ENCODE measurements at regions not wholly inside any gene's neighbourhood (a gene's known extent, or its start where the extent isn't known, plus 50 kb on each side); places are given as distances from the start of the nearest gene placed in this dataset.

- TF ChIP-seq CTCF (IDR thresholded peaks at IDR 0.05) = no peak
- no peak for TF ChIP-seq CHD2 (IDR thresholded peaks at IDR 0.05; ENCODE audit: low read length, partially characterized antibody)
These were observed 253.7 kb downstream of the GRIN2B start (continued) for GRCh38 chr12:13727707-13728195.

GRCh38 chr12:13725049-13725448 is 256.4 kb downstream of the GRIN2B start:
- Histone ChIP-seq H3K9me3 (no peaks in the 10 kb centered on the region), H3K4me1 (ENCODE audit: control insufficient read depth in 1 of 2, insufficient read depth in 2 of 2, low read depth in 1 of 2, low read length in 1 of 2) (no peaks in the 10 kb centered on the region), H3F3A (replicated peaks; ENCODE audit: insufficient read depth) (no peaks in the 10 kb centered on the region), H3K9ac (no peak overlapping the region), H3K9me2 (no peaks in the 10 kb centered on the region), H4K20me1 (ENCODE audit: insufficient read depth) (no peaks in the 10 kb centered on the region), H3K27ac (ENCODE audit: low read depth in 2 of 2, low read length in 1 of 2) (no peak overlapping the region), H3K79me2 (ENCODE audit: insufficient read depth) (no peaks in the 10 kb centered on the region), H3K36me3 (replicated peaks in 1 of 2; ENCODE audit: control insufficient read depth in 1 of 2, insufficient read depth in 2 of 2, low read length in 1 of 2) (no peaks in the 10 kb centered on the region), H3K4me3 (ENCODE audit: low read depth in 2 of 2, low read length in 1 of 2) (no peak overlapping the region), H3K4me2 (no peak overlapping the region), H2AFZ (ENCODE audit: low read depth) (no peak overlapping the region), H3K27me3 (ENCODE audit: insufficient read depth) (no peaks in the 10 kb centered on the region)
- DNase-seq = no peak
- POLR2A ChIA-PET = no interaction called here
- TF ChIP-seq JUND (IDR thresholded peaks at IDR 0.05) (no peak), MAX (IDR thresholded peaks at IDR 0.05; ENCODE audit: low read depth) (no peak), FOXJ3 (CRISPR knock-in tag; IDR thresholded peaks at IDR 0.05) (no peak), MXI1 (IDR thresholded peaks at IDR 0.05; ENCODE audit: low read depth, low read length) (no peak), FOXM1 (IDR thresholded peaks at IDR 0.05; ENCODE audit: low read depth) (no peak), TAF1 (IDR thresholded peaks at IDR 0.05; ENCODE audit: borderline replicate concordance, low read depth, low read length) (no peak), CTCF (IDR thresholded peaks at IDR 0.05) (no peak), USF2 (IDR thresholded peaks at IDR 0.05; ENCODE audit: borderline replicate concordance, low read depth, low read length) (no peak), POLR2AphosphoS5 (IDR thresholded peaks at IDR 0.05; ENCODE audit: low read depth, low read length) (no peak), GATA2 (CRISPR knock-in tag; IDR thresholded peaks at IDR 0.05) (no peak), RAD21 (IDR thresholded peaks at IDR 0.05; ENCODE audit: low read length) (no peak), YY1 (IDR thresholded peaks at IDR 0.05; ENCODE audit: low read depth) (no peak), RFX5 (IDR thresholded peaks at IDR 0.05; ENCODE audit: low read length) (no peak), NRF1 (IDR thresholded peaks at IDR 0.05; ENCODE audit: low read depth, low read length) (no peak), RXRA (IDR thresholded peaks at IDR 0.05; ENCODE audit: borderline replicate concordance, low read depth) (no peak), EZH2phosphoT487 (IDR thresholded peaks at IDR 0.05; ENCODE audit: borderline replicate concordance, low read depth) (no peak), ZBTB33 (IDR thresholded peaks at IDR 0.05; ENCODE audit: borderline replicate concordance, low read depth) (no peak), TEAD4 (IDR thresholded peaks at IDR 0.05; ENCODE audit: borderline replicate concordance, insufficient read depth) (no peak)
- TF ChIP-seq, protein P1, sequence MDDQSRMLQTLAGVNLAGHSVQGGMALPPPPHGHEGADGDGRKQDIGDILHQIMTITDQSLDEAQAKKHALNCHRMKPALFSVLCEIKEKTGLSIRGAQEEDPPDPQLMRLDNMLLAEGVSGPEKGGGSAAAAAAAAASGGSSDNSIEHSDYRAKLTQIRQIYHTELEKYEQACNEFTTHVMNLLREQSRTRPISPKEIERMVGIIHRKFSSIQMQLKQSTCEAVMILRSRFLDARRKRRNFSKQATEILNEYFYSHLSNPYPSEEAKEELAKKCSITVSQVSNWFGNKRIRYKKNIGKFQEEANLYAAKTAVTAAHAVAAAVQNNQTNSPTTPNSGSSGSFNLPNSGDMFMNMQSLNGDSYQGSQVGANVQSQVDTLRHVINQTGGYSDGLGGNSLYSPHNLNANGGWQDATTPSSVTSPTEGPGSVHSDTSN (IDR thresholded peaks at IDR 0.05) = no peak
- 10% methylated on average over 1 of the region's 1 CpG for WGBS (ENCODE audit: low lambda C conversion rate)
- CTCF ChIA-PET = interaction anchor here (1.5 kb wide), 1 partner anchor 14 kb away, joined by 4 read pairs; no protein-coding TSS in a partner anchor

Data from SK-N-SH (cell line).